Motor neuron (in vitro differentiated cells): ENCODE measurements at regions not wholly inside any gene's neighbourhood (a gene's known extent, or its start where the extent isn't known, plus 50 kb on each side); places are given as distances from the start of the nearest gene placed in this dataset.

ENCODE experiments used
- ATAC-seq, 8 experiments: fragments of 200-7000 bp; cut with Tn5 transposase; replicated peaks in 6 of 8; 2 replicates each; pipeline ENCODE4 v1.8.0; 2021; ENCODE audit warnings: mild to moderate bottlenecking in 8 of 8, moderate library complexity in 8 of 8
- H3K27ac ChIP-seq, 2 donors: fragments of 250-450 bp; sonication (Bioruptor Pico); 2 replicates each; pipeline ENCODE4 v1.9.0; 2021; ENCODE audit warnings: antibody characterized with exemption in 2 of 2, mild to moderate bottlenecking in 2 of 2, moderate library complexity in 1 of 2
- H3K4me1 ChIP-seq, 2 donors: fragments of 250-450 bp; sonication (Bioruptor Pico); replicated peaks in 1 of 2; 2 replicates each; pipeline ENCODE4 v1.6.1; 2021; ENCODE audit warnings: antibody characterized with exemption in 2 of 2, mild to moderate bottlenecking in 2 of 2, moderate library complexity in 1 of 2
- H3K4me3 ChIP-seq, 5 donors: fragments of 250-450 bp; sonication (Bioruptor Pico); 2 replicates each; pipeline ENCODE4 v1.9.0; 2021; ENCODE audit warnings: antibody characterized with exemption in 5 of 5, mild to moderate bottlenecking in 5 of 5, moderate library complexity in 4 of 5
- WGBS, 10 experiments: fragments of 450-650 bp; shearing (Covaris generic); methylation state at CpG; one replicate each; pipeline ENCODE4 v1.0.0; 2022; 5-methylcytosine and 5-hydroxymethylcytosine counted together
- in situ Hi-C, 9 experiments: fragments of 400-800 bp; cut with MboI; loops; one replicate each; pipeline ENCODE4 v1.15.0; 2021; ENCODE audit warnings: low sequenced_read_pairs in 9 of 9, low pct_unique_long_range_greater_than_20kb in 2 of 9; ENCODE audit not compliant: unreplicated experiment in 9 of 9

DNA sequence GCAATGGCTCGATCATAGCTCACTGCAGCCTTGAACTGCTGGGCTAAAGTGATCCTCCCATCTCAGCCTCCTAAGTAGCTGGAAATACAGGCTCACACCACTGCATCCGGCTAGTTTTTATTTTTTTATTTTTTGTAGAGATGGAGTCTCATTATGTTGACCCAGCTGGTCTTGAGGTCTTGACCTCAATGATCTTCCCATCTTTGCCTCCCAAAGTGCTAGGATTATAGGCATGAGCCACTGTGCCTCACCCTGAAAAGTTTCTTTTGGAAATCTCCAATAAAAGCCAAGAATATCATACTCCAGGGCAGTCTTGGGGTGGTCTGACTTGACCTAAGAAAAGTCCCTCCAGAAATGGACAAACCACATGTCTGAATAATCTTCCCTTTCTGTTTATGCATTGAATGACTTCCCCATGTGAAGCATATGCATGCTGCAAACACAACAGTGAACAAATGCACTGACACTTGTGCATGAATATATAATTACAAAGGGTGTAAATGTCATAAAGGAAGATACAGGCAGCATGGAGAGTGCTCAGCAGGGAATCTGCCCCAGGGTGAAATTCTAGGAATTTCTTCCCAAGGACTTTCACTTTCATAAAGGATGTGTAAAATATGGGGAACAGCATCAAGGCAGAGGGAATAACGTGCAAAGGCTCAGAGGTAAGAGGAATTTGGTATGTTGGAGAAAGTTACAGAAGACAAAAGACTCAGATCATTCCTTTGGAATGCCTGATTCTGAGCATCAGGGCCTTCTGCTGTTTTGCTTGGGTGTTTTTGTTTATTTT, 142.4 kb upstream of the LYZL1 start:
- peak in 2 of 8 experiments; percentile 66 to 67 for ATAC-seq
- no peak overlapping the region for H3K4me3 ChIP-seq
- peaks cover 3 to 8% of the 10 kb centered on the region in 2 donors for H3K4me1 ChIP-seq
- WGBS, 10 experiments: 0 to 100% (median 82%) methylated on average over 1 to 3 of the region's 3 CpGs; no CpG with 5 or more reads in 2 of the 10 experiments
- in situ Hi-C loops: no loop called here
- no peak overlapping the region for H3K27ac ChIP-seq

DNA sequence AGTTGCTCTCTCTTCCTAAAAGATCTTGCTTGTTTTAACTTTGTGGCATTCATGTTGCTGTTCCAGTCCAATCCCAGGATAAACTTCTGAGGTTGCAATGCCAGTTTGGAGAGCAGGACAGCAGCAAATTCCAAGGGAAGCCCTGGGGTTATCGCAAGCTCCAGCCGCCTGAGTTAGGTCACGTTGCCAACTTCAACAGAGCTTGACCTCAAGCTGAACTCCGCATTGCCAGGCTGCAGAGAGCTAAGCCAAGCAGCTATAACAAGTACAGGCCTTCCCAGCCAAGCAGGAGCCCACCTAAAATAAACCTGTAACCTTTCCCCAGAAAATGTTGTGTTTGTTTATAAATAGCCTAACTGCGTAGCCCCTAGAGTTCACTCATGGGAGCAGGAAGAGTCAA, 138.9 kb upstream of the LYZL1 start:
- Histone ChIP-seq H3K4me1 (peaks cover 3 to 8% of the 10 kb centered on the region in 2 donors), H3K27ac (no peak overlapping the region), H3K4me3 (no peak overlapping the region)
- 41 to 83% (median 55%) methylated on average over 1 to 5 of the region's 5 CpGs; no CpG with 5 or more reads in 2 of the 10 experiments for WGBS, 10 experiments
- peak in 2 of 8 experiments; percentile 24 to 62 for ATAC-seq
- in situ Hi-C loops: no loop called here

DNA sequence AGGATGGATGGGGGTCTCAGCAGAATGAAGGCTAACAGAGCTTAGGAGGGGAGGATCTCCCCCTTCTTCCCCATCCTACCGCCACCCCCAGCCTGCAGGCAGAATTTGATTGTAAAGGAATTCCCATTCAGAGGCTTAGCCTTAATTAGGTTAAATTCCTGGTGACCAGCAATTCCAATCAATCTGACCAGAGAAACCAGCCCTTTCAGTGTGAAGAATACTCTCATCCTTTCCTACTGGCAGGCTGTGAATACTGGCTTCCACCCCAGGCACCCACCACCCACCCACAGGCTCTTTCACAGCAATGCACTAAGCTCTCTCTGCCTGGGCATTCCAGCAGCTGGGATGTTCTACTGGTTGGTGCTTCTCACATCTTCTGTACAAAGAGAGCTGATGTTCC, 137.9 kb upstream of the LYZL1 start:
- H3K4me3 ChIP-seq: no peak overlapping the region
- 14% methylated on average over 1 of the region's 1 CpG; no CpG with 5 or more reads in 9 of the 10 experiments for WGBS, 10 experiments
- in situ Hi-C loops: no loop called here
- H3K4me1 ChIP-seq: peaks cover 3 to 8% of the 10 kb centered on the region in 2 donors
- no peak overlapping the region for H3K27ac ChIP-seq
- ATAC-seq: peak in 1 of 8 experiments; percentile 29

DNA sequence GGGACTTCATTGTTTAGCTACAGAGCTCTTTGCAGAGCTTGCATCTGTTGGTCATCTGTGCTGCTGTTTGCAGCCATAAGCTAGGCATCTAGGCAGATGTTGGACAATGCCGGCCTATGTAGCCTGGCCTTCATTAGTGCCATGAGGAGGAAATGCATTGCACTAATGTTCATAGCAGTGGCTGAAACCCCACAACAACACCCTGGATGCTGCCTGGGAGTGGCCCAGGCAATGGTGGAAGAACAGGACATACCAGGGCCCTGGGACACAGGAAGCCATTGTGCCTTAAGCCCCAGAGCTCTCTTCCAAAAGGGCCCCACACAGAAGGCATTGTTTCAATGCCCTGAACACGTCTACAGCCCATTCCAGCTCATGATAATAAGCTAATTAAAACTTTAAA, 131.5 kb upstream of the LYZL1 start:
- Histone ChIP-seq H3K27ac (no peak overlapping the region), H3K4me1 (peaks cover 0 to 3% of the 10 kb centered on the region in 2 donors), H3K4me3 (no peak overlapping the region)
- 64 to 82% (median 75%) methylated on average over 1 to 2 of the region's 2 CpGs; no CpG with 5 or more reads in 5 of the 10 experiments for WGBS, 10 experiments
- peak in 3 of 8 experiments; percentile 7 to 36 (median 16) for ATAC-seq
- in situ Hi-C loops: no loop called here

DNA sequence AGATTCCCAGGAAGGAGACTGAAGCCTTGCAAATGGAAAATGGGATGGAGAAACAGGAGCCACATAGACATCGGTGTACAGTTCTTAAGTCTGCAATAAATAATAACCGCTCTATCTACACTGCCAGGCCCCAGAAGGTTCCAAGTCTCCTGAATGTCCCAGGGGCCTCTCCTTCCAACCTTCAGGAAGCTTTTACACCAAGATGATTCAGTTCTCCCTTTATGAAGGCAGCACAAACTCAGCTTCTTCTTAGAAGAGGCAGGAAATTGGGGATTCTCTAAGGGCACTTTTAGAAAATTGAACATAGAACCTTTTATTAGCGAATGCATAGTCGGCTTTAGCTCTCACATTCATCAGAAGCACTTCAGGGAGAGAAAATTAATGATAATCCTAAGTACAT, 130.8 kb upstream of the LYZL1 start:
- Histone ChIP-seq H3K4me1 (peaks cover 0 to 3% of the 10 kb centered on the region in 2 donors), H3K4me3 (no peak overlapping the region), H3K27ac (no peak overlapping the region)
- in situ Hi-C loops: no loop called here
- ATAC-seq: no peak
- 31 to 100% (median 98%) methylated on average over 1 to 4 of the region's 4 CpGs; no CpG with 5 or more reads in 2 of the 10 experiments for WGBS, 10 experiments

DNA sequence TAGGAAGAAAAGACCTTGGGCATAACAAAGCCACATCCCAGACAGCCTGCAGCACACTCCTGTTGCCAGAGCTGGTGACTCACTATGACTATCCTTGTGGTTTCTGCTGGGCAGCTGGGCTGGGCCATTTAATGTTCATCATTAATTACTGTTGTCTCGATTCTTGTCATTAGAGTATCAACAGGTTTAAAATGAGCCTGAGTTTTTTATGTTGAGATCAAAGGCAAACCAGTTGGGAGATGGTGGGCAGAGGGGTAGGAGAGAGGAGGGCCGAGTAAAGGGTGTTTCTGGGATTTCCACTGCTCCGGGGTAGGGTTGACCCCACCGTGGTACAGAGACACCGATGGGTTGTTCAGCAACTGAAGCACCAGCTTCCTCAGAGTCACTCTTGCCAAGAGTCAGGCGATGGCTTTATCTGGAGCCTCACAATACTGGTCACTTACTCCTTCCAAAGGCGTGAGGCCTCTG, 128.7 kb upstream of the LYZL1 start:
- Histone ChIP-seq H3K4me1 (peaks cover 0 to 3% of the 10 kb centered on the region in 2 donors), H3K4me3 (no peak overlapping the region), H3K27ac (no peak overlapping the region)
- WGBS, 10 experiments: 5 to 88% (median 63%) methylated on average over 1 to 5 of the region's 7 CpGs; no CpG with 5 or more reads in 2 of the 10 experiments
- ATAC-seq: peak in 6 of 8 experiments; percentile 42 to 87 (median 66)
- in situ Hi-C loops: no loop called here

DNA sequence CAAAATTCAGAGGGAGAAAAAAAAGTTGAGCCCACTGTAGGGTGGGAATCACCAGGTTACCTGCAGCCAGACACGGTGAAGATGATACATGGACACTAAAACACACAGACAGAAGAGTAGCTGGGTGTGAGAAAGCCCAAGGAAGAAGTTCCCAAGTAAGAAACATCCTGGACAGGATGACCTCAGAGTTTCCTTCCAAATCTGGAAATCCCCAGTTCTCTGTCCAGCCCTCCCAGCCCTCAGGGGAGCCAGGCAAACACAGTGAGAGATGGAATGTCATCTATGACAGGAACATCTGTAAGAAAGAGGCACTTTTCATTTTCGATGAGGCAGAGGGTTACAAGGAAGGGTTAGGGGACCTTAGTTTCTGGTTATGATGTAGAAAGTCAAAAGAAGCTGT, 125.1 kb upstream of the LYZL1 start:
- in situ Hi-C loops: no loop called here
- Histone ChIP-seq H3K4me1 (peaks cover 0 to 3% of the 10 kb centered on the region in 2 donors), H3K4me3 (no peak overlapping the region), H3K27ac (no peak overlapping the region)
- WGBS, 10 experiments: 0 to 100% (median 89%) methylated on average over 1 to 2 of the region's 2 CpGs; no CpG with 5 or more reads in 5 of the 10 experiments
- peak in 3 of 8 experiments; percentile 71 to 90 (median 75) for ATAC-seq

DNA sequence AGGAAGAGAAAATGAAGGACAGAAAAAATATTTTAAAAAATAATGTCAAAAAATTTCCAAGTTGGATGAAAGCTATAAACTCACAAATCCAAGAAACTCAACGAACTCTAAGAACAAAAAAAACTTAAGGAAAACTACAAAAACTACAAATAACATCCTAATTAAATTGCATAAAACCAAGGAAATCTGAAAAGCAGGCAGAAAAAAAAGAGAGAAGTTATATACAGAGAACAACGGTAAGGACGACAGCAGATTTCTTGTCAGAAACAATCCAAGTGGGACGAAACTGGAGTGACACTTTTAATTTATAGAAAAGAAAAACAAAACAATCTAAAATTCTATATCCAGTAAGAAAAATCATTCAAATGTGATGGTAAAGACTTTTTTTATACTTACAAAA, 122.2 kb upstream of the LYZL1 start:
- Histone ChIP-seq H3K4me1 (peaks cover 2 to 5% of the 10 kb centered on the region in 2 donors), H3K4me3 (no peak overlapping the region), H3K27ac (no peak overlapping the region)
- ATAC-seq: no peak
- 41 to 100% (median 85%) methylated on average over 4 of the region's 4 CpGs for WGBS, 10 experiments
- in situ Hi-C loops: no loop called here

DNA sequence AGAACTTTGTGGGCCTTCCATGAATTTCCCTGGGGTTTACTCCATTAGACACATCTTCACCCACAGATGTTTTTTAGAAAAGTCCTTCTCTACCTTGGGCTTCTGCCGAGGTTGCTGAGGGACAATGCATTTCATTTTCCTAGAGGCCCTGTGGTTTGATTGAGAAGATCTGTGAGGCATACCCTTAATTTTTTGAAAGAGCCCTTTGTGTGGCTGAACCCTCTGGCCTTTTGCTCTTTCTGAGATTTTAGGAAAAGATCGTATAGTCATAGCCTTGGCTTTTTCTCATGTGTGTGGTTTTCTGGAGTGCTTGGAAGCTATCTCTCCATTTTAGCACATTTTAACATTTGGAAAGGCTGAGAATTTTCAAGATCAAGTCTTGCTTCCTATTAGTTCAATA, 119.8 kb upstream of the LYZL1 start:
- H3K4me3 ChIP-seq: no peak overlapping the region
- in situ Hi-C loops: no loop called here
- H3K27ac ChIP-seq: no peak overlapping the region

DNA sequence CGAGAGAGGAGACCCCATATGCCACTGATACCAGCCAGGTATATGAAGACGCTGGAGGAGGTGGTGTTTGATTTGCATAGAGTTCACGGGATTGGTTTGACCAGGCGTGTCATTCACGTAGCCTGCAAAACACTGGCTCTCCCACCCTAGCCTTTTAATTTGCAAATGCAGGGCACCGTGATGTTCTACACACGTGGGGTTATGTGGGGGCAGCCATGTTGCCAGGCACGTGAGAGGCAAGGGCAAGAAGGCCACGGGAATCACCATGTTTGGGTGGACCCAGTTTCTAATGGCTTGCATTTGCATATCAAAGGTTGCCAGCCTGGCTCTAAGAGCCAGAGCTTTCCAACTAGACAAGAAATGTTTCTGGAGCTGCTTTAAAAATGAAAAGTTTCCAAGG, 117.2 kb upstream of the LYZL1 start:
- in situ Hi-C loops: no loop called here
- Histone ChIP-seq H3K4me3 (no peak overlapping the region), H3K27ac (peak overlapping the region in 1 of 2 donors; percentile 66), H3K4me1 (peaks cover 4 to 8% of the 10 kb centered on the region in 2 donors)
- WGBS, 10 experiments: 6 to 87% (median 46%) methylated on average over 2 to 8 of the region's 9 CpGs
- peak in 7 of 8 experiments; percentile 33 to 87 (median 81) for ATAC-seq

More for the DNA sequence above, 119.8 kb upstream of the LYZL1 start:
- H3K4me1 ChIP-seq: peaks cover 4 to 8% of the 10 kb centered on the region in 2 donors
- 17 to 100% (median 90%) methylated on average over 1 to 2 of the region's 2 CpGs for whole genome bisulfite sequencing, 10 experiments
- ATAC-seq: no peak

DNA sequence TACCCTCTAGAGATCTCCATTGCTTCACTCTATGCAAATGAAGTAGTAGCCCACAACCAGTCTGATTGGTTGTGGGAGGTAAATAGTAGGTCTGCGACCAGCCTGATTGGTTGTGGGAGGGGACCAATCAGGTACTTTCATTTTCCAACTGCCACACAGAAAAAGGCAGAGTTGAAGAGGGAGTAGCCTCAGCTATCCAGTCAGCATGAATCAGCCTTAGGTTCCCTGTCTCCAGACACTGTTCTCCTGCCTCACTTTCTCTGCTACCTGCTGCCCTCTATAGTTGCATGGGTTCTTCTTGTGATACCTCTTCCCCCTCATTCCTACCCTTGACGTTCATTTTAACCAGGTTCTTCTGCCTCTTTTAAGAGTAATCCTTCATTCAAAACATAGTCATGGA, 114.5 kb upstream of the LYZL1 start:
- ATAC-seq: no peak
- Histone ChIP-seq H3K4me1 (peaks cover 4 to 8% of the 10 kb centered on the region in 2 donors), H3K4me3 (no peak overlapping the region), H3K27ac (no peak overlapping the region)
- WGBS, 10 experiments: 6 to 100% (median 75%) methylated on average over 1 to 2 of the region's 2 CpGs; no CpG with 5 or more reads in 1 of the 10 experiments
- in situ Hi-C loops: no loop called here

DNA sequence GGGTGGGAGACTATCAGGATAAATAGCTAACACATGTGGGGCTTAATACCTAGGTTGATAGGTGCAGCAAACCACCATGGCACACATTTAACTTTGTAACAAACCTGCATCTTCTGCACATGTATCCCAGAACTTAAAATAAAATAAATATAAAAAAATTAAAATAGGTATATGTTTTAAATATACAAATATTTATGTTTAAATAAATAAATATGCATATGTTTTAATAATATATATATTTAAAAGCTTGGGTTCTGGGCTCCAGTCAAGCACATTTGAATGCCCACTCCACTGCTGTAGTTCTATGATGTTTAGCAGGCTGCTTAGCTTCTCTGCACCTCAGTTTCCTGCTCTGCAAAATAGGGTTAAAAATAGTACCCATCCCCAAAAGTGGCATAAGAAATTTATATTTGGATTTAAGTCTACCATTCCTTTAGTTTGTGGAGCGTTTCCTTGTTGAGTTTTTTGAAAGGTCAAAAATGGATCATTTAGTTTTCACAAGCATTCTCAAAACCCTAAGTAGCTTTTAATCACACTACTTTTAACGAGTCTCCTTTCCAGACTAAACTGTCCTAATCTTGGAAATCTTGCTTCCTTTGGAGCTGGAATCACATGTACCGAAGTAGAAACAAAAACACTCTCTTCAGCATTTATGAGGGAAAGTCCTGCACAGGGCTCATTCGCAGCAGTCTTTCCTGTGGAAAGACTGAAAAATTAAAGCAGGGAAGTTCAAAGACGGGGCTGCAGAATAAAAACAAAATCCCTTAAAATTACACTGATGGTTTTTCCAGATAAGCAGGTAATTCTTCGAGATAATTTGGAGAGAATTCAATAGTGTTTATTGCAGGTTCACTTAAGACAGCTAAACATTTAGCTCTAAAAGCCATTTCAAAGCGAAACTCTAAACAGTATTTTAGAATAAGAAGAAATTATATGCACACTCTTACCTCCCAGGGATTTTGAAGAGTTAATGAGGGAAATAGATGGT, 111.7 kb upstream of the LYZL1 start:
- H3K27ac ChIP-seq: no peak overlapping the region
- 2 to 84% (median 75%) methylated on average over 1 to 7 of the region's 7 CpGs for WGBS, 10 experiments
- ATAC-seq: no peak
- H3K4me1 ChIP-seq: peaks cover 0 to 1% of the 10 kb centered on the region in 2 donors
- in situ Hi-C loops: no loop called here
- no peak overlapping the region for H3K4me3 ChIP-seq

DNA sequence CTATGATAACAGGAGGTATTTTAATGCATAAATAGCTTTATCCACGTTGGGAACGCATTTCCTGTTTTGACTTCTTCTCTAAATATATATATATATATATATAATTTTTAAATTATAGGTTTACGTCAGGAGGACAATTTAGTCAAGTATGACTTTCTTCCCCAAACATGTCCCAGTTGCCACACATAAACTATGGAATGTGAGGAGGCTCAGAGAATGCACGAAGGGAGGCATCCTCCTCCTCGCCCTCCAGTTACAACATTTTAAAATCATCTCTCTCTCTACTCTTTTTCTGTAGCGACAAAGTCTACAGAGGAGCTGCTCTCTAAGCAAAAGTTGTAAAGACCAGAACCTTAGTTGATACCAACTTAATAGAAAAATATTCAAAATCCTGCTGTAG, 106.9 kb upstream of the LYZL1 start:
- no peak for ATAC-seq
- Histone ChIP-seq H3K4me1 (peaks cover 13 to 15% of the 10 kb centered on the region in 2 donors), H3K4me3 (no peak overlapping the region), H3K27ac (no peak overlapping the region)
- 19 to 100% (median 67%) methylated on average over 1 to 6 of the region's 6 CpGs; no CpG with 5 or more reads in 1 of the 10 experiments for WGBS, 10 experiments
- in situ Hi-C loops: no loop called here
